ENCODE measurements at regions not wholly inside any gene's neighbourhood (a gene's known extent, or its start where the extent isn't known, plus 50 kb on each side); places are given as distances from the start of the nearest gene placed in this dataset.

GRCh38 chr7:34361663-34362250, 296.3 kb upstream of the NPSR1 start:
- no peaks in the 10 kb centered on the region for H3K27me3 ChIP-seq (ENCODE audit: low read depth, low read length)
- H3K27ac ChIP-seq (ENCODE audit: low read length), result no peak overlapping the region
- no peak overlapping the region for H3K9ac ChIP-seq (ENCODE audit: low read length)
- H3K36me3 ChIP-seq (replicated peaks; ENCODE audit: low read depth, low read length), result no peaks in the 10 kb centered on the region
- H3K4me2 ChIP-seq (ENCODE audit: low read length), result no peak overlapping the region
- no peak overlapping the region for H3K4me3 ChIP-seq (ENCODE audit: low read length)
- no peaks in the 10 kb centered on the region for H3K79me2 ChIP-seq (ENCODE audit: low read length)
- H2AFZ ChIP-seq (ENCODE audit: low read depth, low read length), result no peak overlapping the region
- H3K4me1 ChIP-seq (ENCODE audit: low read length), result no peaks in the 10 kb centered on the region
- H3K9me3 ChIP-seq (ENCODE audit: insufficient read depth, low read length), result no peaks in the 10 kb centered on the region
- TF ChIP-seq EZH2phosphoT487 (IDR thresholded peaks at IDR 0.05; ENCODE audit: low read depth), result no peak
- TF ChIP-seq CTCF (IDR thresholded peaks at IDR 0.05; ENCODE audit: low read depth, low read length), result no peak
- H4K20me1 ChIP-seq (ENCODE audit: insufficient read depth, low read length), result no peaks in the 10 kb centered on the region

GRCh38 chr7:34362621-34363020, 295.4 kb upstream of the NPSR1 start:
- Histone ChIP-seq H3K27ac (ENCODE audit: low read length) (no peak overlapping the region), H3K79me2 (ENCODE audit: low read length) (no peaks in the 10 kb centered on the region), H3K36me3 (replicated peaks; ENCODE audit: low read depth, low read length) (no peaks in the 10 kb centered on the region), H4K20me1 (ENCODE audit: insufficient read depth, low read length) (no peaks in the 10 kb centered on the region), H3K4me2 (ENCODE audit: low read length) (no peak overlapping the region), H3K4me3 (ENCODE audit: low read length) (no peak overlapping the region), H3K4me1 (ENCODE audit: low read length) (no peaks in the 10 kb centered on the region), H2AFZ (ENCODE audit: low read depth, low read length) (no peak overlapping the region), H3K9ac (ENCODE audit: low read length) (no peak overlapping the region), H3K27me3 (ENCODE audit: low read depth, low read length) (no peaks in the 10 kb centered on the region), H3K9me3 (ENCODE audit: insufficient read depth, low read length) (no peaks in the 10 kb centered on the region)
- TF ChIP-seq CTCF (IDR thresholded peaks at IDR 0.05; ENCODE audit: low read depth, low read length) (no peak), EZH2phosphoT487 (IDR thresholded peaks at IDR 0.05; ENCODE audit: low read depth) (no peak)

GRCh38 chr7:34364130-34364529, 293.9 kb upstream of the NPSR1 start:
- Histone ChIP-seq H3K4me1 (ENCODE audit: low read length) (no peaks in the 10 kb centered on the region), H3K9ac (ENCODE audit: low read length) (no peak overlapping the region), H3K36me3 (replicated peaks; ENCODE audit: low read depth, low read length) (no peaks in the 10 kb centered on the region), H2AFZ (ENCODE audit: low read depth, low read length) (no peak overlapping the region), H3K27ac (ENCODE audit: low read length) (no peak overlapping the region), H4K20me1 (ENCODE audit: insufficient read depth, low read length) (no peaks in the 10 kb centered on the region), H3K9me3 (ENCODE audit: insufficient read depth, low read length) (no peaks in the 10 kb centered on the region), H3K4me3 (ENCODE audit: low read length) (no peak overlapping the region), H3K4me2 (ENCODE audit: low read length) (no peak overlapping the region), H3K79me2 (ENCODE audit: low read length) (no peaks in the 10 kb centered on the region), H3K27me3 (ENCODE audit: low read depth, low read length) (no peaks in the 10 kb centered on the region)
- TF ChIP-seq EZH2phosphoT487 (IDR thresholded peaks at IDR 0.05; ENCODE audit: low read depth) (no peak), CTCF (IDR thresholded peaks at IDR 0.05; ENCODE audit: low read depth, low read length) (no peak)

GRCh38 chr7:34365011-34365410, 293.0 kb upstream of the NPSR1 start:
- no peak overlapping the region for H3K4me2 ChIP-seq (ENCODE audit: low read length)
- no peak overlapping the region for H3K4me3 ChIP-seq (ENCODE audit: low read length)
- H3K9ac ChIP-seq (ENCODE audit: low read length), result no peak overlapping the region
- H3K79me2 ChIP-seq (ENCODE audit: low read length), result no peaks in the 10 kb centered on the region
- TF ChIP-seq EZH2phosphoT487 (IDR thresholded peaks at IDR 0.05; ENCODE audit: low read depth) (no peak), CTCF (IDR thresholded peaks at IDR 0.05; ENCODE audit: low read depth, low read length) (no peak)
- H3K9me3 ChIP-seq (ENCODE audit: insufficient read depth, low read length), result no peaks in the 10 kb centered on the region
- H3K36me3 ChIP-seq (replicated peaks; ENCODE audit: low read depth, low read length), result no peaks in the 10 kb centered on the region
- no peaks in the 10 kb centered on the region for H3K4me1 ChIP-seq (ENCODE audit: low read length)
- no peak overlapping the region for H3K27ac ChIP-seq (ENCODE audit: low read length)
- H2AFZ ChIP-seq (ENCODE audit: low read depth, low read length), result no peak overlapping the region
- no peaks in the 10 kb centered on the region for H3K27me3 ChIP-seq (ENCODE audit: low read depth, low read length)
- H4K20me1 ChIP-seq (ENCODE audit: insufficient read depth, low read length), result no peaks in the 10 kb centered on the region
